SH-SY5Y (cell line): ENCODE measurements at regions not wholly inside any gene's neighbourhood (a gene's known extent, or its start where the extent isn't known, plus 50 kb on each side); places are given as distances from the start of the nearest gene placed in this dataset.

Experiments
- GATA2 ChIP-seq: IDR thresholded peaks from 2 replicates; pipeline ENCODE4 v1.6.1; 2011; ENCODE audit warnings: mild to moderate bottlenecking, low read depth, low read length
- GATA3 ChIP-seq: IDR thresholded peaks from 2 replicates; pipeline ENCODE4 v1.6.1; 2011; ENCODE audit warnings: low read depth, mild to moderate bottlenecking, low read length, moderate library complexity

- no peak for TF ChIP-seq GATA2
- TF ChIP-seq GATA3: no peak
These were observed 203.8 kb upstream of the POU3F1 start for GRCh38 chr1:38250356-38250755.
